Spleen (tissue), 11 donors: ENCODE measurements at regions not wholly inside any gene's neighbourhood (a gene's known extent, or its start where the extent isn't known, plus 50 kb on each side); places are given as distances from the start of the nearest gene placed in this dataset.

Experiments used
- DNase-seq: peaks from one replicate; pipeline ENCODE4 v3.0.0-alpha.2; 2020
- H3K27ac ChIP-seq, 8 donors: fragments of 200-600 bp; sonication (generic) in 7 of 8; 1 replicate in 4 of 8; 2 replicates in 4 of 8; pipeline versions ENCODE4 v1.5.0 to v1.8.0; 2016 to 2021; ENCODE audit warnings: inconsistent platforms in 4 of 8, mild to moderate bottlenecking in 4 of 8, moderate library complexity in 1 of 8
- H3K27me3 ChIP-seq, 7 donors: fragments of 200-600 bp; sonication (generic) in 6 of 7; replicated peaks in 1 of 7; 1 replicate in 4 of 7; 2 replicates in 3 of 7; pipeline versions ENCODE4 v1.5.0 to v1.8.0; 2016 to 2021; ENCODE audit warnings: inconsistent platforms in 3 of 7, mild to moderate bottlenecking in 1 of 7
- H3K36me3 ChIP-seq, 6 donors: fragments of 200-600 bp; sonication (generic) in 5 of 6; 1 replicate in 4 of 6; 2 replicates in 2 of 6; pipeline versions ENCODE4 v1.5.0 to v1.8.0; 2016 to 2021; ENCODE audit warnings: inconsistent platforms in 2 of 6
- H3K4me1 ChIP-seq, 6 donors: fragments of 200-600 bp; sonication (generic) in 5 of 6; 1 replicate in 3 of 6; 2 replicates in 3 of 6; pipeline versions ENCODE4 v1.5.0 to v1.8.0; 2016 to 2021; ENCODE audit warnings: inconsistent platforms in 3 of 6
- H3K4me3 ChIP-seq, 8 donors: fragments of 200-600 bp; sonication (generic) in 7 of 8; 1 replicate in 4 of 8; 2 replicates in 4 of 8; pipeline versions ENCODE4 v1.5.0 to v1.8.0; 2016 to 2021; ENCODE audit warnings: inconsistent platforms in 4 of 8, mild to moderate bottlenecking in 4 of 8, moderate library complexity in 2 of 8
- H3K9me3 ChIP-seq, 8 donors: fragments of 200-600 bp; sonication (generic) in 7 of 8; 1 replicate in 4 of 8; 2 replicates in 4 of 8; pipeline versions ENCODE4 v1.5.0 to v1.8.0; 2016 to 2021; ENCODE audit warnings: inconsistent platforms in 4 of 8
- CTCF ChIP-seq, 11 experiments: fragments of 200-600 bp in 7 of 11; fragments of 450-650 bp in 4 of 11; sonication (generic) in 4 of 11; IDR thresholded peaks in 8 of 11; conservative IDR thresholded peaks in 3 of 11; 1 replicate in 7 of 11; 2 replicates in 4 of 11; pipeline versions ENCODE4 v1.4.0 to v1.8.0; 2016 to 2021; ENCODE audit warnings: antibody characterized with exemption in 11 of 11, inconsistent platforms in 4 of 11, mild to moderate bottlenecking in 1 of 11
- POLR2A ChIP-seq, 3 donors: fragments of 450-650 bp; IDR thresholded peaks; one replicate each; pipeline ENCODE4 v1.5.1; 2017; ENCODE audit warnings: antibody characterized with exemption in 3 of 3, mild to moderate bottlenecking in 1 of 3
- POLR2AphosphoS5 ChIP-seq, 3 donors: sonication (generic); formaldehyde crosslinking; IDR thresholded peaks; one replicate each; pipeline ENCODE4 v1.5.1; 2017; ENCODE audit warnings: antibody characterized with exemption in 3 of 3
- WGBS, 5 donors: extraction: QIAGEN DNeasy Blood & Tissue Kit in 3 of 5; methylation state at CpG; one replicate each; pipeline versions ENCODE4 v1.1.5 to v1.1.7; 2013 to 2018; 5-methylcytosine and 5-hydroxymethylcytosine counted together
- intact Hi-C: fragments of 100-400 bp; cut with DNase I; formaldehyde crosslinking; loops from one replicate; pipeline ENCODE4 v1.15.0; 2023; ENCODE audit warnings: low total_unique reads
- donor health status: healthy with polysubstance abuse.
- donor health status: DM: no; HTN: no; CAD: no; lungs with moderate emphysema.
- donor health status: DM: no; HTN: no; CAD: no.
- donor health status: Bipolar disorder and iron deficiency.
- donor health status: healthy.
- donor health status: DM: no; HTN: no; CAD: no.
- donor health status: DM: yes; HTN: yes; CAD: no.

GRCh38 chr21:28072601-28073000, 920.1 kb downstream of the LTN1 start:
- WGBS, 5 donors, result 70 to 84% (median 71%) methylated on average over 5 of the region's 5 CpGs
- Histone ChIP-seq H3K36me3 (no peaks in the 10 kb centered on the region), H3K27ac (no peak overlapping the region), H3K27me3 (no peaks in the 10 kb centered on the region), H3K9me3 (peaks cover 0 to 16% (median 4%) of the 10 kb centered on the region in 8 donors), H3K4me3 (no peak overlapping the region), H3K4me1 (no peaks in the 10 kb centered on the region)
- intact Hi-C loops, result no loop called here
- no peak for DNase-seq
- TF ChIP-seq POLR2A (IDR thresholded peaks at IDR 0.05) (no peak), CTCF (IDR thresholded peaks at IDR 0.05 in 8 of 11, conservative IDR thresholded peaks at IDR 0.05 in 3 of 11) (no peak), POLR2AphosphoS5 (IDR thresholded peaks at IDR 0.05) (no peak)

GRCh38 chr21:28069450-28069923, 923.2 kb downstream of the LTN1 start:
- DNase-seq, result no peak
- Histone ChIP-seq H3K4me1 (peaks cover 0 to 13% (median 0%) of the 10 kb centered on the region in 6 donors), H3K27ac (no peak overlapping the region), H3K36me3 (no peaks in the 10 kb centered on the region), H3K27me3 (no peaks in the 10 kb centered on the region), H3K9me3 (peaks cover 0 to 16% (median 4%) of the 10 kb centered on the region in 8 donors), H3K4me3 (no peak overlapping the region)
- WGBS, 5 donors, result 56 to 64% (median 56%) methylated on average over 6 of the region's 6 CpGs
- intact Hi-C loops, result no loop called here
- no peak for TF ChIP-seq CTCF (IDR thresholded peaks at IDR 0.05 in 8 of 11, conservative IDR thresholded peaks at IDR 0.05 in 3 of 11)
- no peak for TF ChIP-seq POLR2A (IDR thresholded peaks at IDR 0.05)
- no peak for TF ChIP-seq POLR2AphosphoS5 (IDR thresholded peaks at IDR 0.05)

- TF ChIP-seq POLR2A (IDR thresholded peaks at IDR 0.05), result no peak
- no peak for TF ChIP-seq CTCF (IDR thresholded peaks at IDR 0.05 in 8 of 11, conservative IDR thresholded peaks at IDR 0.05 in 3 of 11)
- no peak for TF ChIP-seq POLR2AphosphoS5 (IDR thresholded peaks at IDR 0.05)
- Histone ChIP-seq H3K4me1 (peaks cover 0 to 13% (median 0%) of the 10 kb centered on the region in 6 donors), H3K9me3 (peaks cover 0 to 16% (median 4%) of the 10 kb centered on the region in 8 donors), H3K27me3 (no peaks in the 10 kb centered on the region), H3K27ac (no peak overlapping the region), H3K4me3 (no peak overlapping the region), H3K36me3 (no peaks in the 10 kb centered on the region)
- WGBS, 5 donors, result 74 to 84% (median 82%) methylated on average over 4 of the region's 4 CpGs
- intact Hi-C loops, result no loop called here
- no peak for DNase-seq
Observed at GRCh38 chr21:28068455-28069358, 924.0 kb downstream of the LTN1 start.
